ENCODE measurements at regions not wholly inside any gene's neighbourhood (a gene's known extent, or its start where the extent isn't known, plus 50 kb on each side); places are given as distances from the start of the nearest gene placed in this dataset.

DNA sequence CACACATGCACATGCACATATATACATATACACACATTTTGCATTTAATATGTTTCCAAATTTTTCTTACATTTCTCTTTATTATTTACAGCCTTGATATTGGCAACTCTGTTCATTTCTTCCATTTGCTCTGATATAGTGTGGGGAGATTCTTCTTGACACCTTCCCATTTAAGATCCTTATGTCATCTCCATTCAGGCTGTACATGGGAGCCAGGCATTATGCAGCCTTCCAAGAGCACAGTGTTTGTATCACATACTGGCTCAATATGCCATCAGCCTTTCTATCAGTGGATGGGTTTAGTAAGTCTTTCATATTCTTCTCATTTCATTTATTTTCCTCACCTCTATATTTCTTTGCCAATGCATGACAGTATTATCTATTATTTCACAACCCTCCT is 372.3 kb upstream of the FTMT start:
- ChIA-PET POLR2A (no interaction called here), CTCF (no interaction called here)

DNA sequence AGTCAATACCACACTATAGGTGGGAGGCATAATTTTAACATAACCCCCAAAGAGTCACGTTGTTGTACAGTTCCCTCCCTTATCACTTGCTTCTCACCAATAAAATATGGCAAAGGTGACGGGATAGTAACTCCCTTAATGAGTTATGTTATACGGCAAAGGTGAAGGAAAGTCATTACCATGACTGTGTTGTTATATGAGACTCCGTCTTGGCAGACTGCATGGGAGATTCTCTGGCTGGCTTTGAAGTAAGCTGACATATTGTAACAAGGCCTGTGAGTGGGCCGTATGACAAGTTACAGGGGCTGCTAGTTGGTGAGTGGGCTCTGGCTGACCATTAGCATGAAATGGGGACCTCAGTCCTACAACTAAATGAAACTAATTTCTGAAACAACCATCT is 366.4 kb upstream of the FTMT start:
- ChIA-PET POLR2A (no interaction called here), CTCF (no interaction called here)
- no peak overlapping the region for H3K27ac ChIP-seq (ENCODE audit: extremely low read depth, low read depth, low read length)
- no peaks in the 10 kb centered on the region for H3K4me1 ChIP-seq (ENCODE audit: control insufficient read depth, insufficient read depth, low read length)
- H3K9me3 ChIP-seq (ENCODE audit: control insufficient read depth, insufficient read depth, low read depth, low read length): no peaks in the 10 kb centered on the region
- no peak overlapping the region for H3K4me3 ChIP-seq (ENCODE audit: low read depth, low read length)
- H3K36me3 ChIP-seq (ENCODE audit: control insufficient read depth in 2 of 2, insufficient read depth in 1 of 2, low read length in 2 of 2): no peaks in the 10 kb centered on the region
- TF ChIP-seq YY1 (tag by site-specific recombination; IDR thresholded peaks at IDR 0.05) (no peak), ZXDB (tag by site-specific recombination; IDR thresholded peaks at IDR 0.05) (no peak), SP3 (tag by site-specific recombination; IDR thresholded peaks at IDR 0.05) (no peak), ZEB2 (tag by site-specific recombination; IDR thresholded peaks at IDR 0.05) (no peak), ZNF16 (tag by site-specific recombination; IDR thresholded peaks at IDR 0.05; ENCODE audit: low read depth) (no peak), ZNF560 (tag by site-specific recombination; IDR thresholded peaks at IDR 0.05; ENCODE audit: borderline replicate concordance) (no peak)
- TF ChIP-seq, protein P1, sequence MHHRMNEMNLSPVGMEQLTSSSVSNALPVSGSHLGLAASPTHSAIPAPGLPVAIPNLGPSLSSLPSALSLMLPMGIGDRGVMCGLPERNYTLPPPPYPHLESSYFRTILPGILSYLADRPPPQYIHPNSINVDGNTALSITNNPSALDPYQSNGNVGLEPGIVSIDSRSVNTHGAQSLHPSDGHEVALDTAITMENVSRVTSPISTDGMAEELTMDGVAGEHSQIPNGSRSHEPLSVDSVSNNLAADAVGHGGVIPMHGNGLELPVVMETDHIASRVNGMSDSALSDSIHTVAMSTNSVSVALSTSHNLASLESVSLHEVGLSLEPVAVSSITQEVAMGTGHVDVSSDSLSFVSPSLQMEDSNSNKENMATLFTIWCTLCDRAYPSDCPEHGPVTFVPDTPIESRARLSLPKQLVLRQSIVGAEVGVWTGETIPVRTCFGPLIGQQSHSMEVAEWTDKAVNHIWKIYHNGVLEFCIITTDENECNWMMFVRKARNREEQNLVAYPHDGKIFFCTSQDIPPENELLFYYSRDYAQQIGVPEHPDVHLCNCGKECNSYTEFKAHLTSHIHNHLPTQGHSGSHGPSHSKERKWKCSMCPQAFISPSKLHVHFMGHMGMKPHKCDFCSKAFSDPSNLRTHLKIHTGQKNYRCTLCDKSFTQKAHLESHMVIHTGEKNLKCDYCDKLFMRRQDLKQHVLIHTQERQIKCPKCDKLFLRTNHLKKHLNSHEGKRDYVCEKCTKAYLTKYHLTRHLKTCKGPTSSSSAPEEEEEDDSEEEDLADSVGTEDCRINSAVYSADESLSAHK (tag by site-specific recombination; IDR thresholded peaks at IDR 0.05): no peak
- TF ChIP-seq, protein P2, sequence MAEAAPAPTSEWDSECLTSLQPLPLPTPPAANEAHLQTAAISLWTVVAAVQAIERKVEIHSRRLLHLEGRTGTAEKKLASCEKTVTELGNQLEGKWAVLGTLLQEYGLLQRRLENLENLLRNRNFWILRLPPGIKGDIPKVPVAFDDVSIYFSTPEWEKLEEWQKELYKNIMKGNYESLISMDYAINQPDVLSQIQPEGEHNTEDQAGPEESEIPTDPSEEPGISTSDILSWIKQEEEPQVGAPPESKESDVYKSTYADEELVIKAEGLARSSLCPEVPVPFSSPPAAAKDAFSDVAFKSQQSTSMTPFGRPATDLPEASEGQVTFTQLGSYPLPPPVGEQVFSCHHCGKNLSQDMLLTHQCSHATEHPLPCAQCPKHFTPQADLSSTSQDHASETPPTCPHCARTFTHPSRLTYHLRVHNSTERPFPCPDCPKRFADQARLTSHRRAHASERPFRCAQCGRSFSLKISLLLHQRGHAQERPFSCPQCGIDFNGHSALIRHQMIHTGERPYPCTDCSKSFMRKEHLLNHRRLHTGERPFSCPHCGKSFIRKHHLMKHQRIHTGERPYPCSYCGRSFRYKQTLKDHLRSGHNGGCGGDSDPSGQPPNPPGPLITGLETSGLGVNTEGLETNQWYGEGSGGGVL (tag by site-specific recombination; IDR thresholded peaks at IDR 0.05): no peak

More for the DNA sequence above, 372.3 kb upstream of the FTMT start:
- Histone ChIP-seq H3K4me3 (ENCODE audit: low read depth, low read length) (no peak overlapping the region), H3K9me3 (ENCODE audit: control insufficient read depth, insufficient read depth, low read depth, low read length) (no peaks in the 10 kb centered on the region), H3K27ac (ENCODE audit: extremely low read depth, low read depth, low read length) (no peak overlapping the region), H3K4me1 (ENCODE audit: control insufficient read depth, insufficient read depth, low read length) (no peaks in the 10 kb centered on the region), H3K36me3 (ENCODE audit: control insufficient read depth in 2 of 2, insufficient read depth in 1 of 2, low read length in 2 of 2) (no peaks in the 10 kb centered on the region)
- no peak for TF ChIP-seq GFI1B (tag by site-specific recombination; IDR thresholded peaks at IDR 0.05)
- TF ChIP-seq, protein P3, sequence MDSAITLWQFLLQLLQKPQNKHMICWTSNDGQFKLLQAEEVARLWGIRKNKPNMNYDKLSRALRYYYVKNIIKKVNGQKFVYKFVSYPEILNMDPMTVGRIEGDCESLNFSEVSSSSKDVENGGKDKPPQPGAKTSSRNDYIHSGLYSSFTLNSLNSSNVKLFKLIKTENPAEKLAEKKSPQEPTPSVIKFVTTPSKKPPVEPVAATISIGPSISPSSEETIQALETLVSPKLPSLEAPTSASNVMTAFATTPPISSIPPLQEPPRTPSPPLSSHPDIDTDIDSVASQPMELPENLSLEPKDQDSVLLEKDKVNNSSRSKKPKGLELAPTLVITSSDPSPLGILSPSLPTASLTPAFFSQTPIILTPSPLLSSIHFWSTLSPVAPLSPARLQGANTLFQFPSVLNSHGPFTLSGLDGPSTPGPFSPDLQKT (IDR thresholded peaks at IDR 0.05; ENCODE audit: borderline replicate concordance, low read depth, low read length): no peak
- no peak for TF ChIP-seq ZSCAN30 (tag by site-specific recombination; IDR thresholded peaks at IDR 0.05)
- no peak for TF ChIP-seq ZNF121 (tag by site-specific recombination; IDR thresholded peaks at IDR 0.05)
- no peak for TF ChIP-seq ZNF843 (tag by site-specific recombination; IDR thresholded peaks at IDR 0.05)
- no peak for TF ChIP-seq ZNF184 (tag by site-specific recombination; IDR thresholded peaks at IDR 0.05)
- no peak for TF ChIP-seq ZNF140 (tag by site-specific recombination; IDR thresholded peaks at IDR 0.05)
- TF ChIP-seq, protein P4, sequence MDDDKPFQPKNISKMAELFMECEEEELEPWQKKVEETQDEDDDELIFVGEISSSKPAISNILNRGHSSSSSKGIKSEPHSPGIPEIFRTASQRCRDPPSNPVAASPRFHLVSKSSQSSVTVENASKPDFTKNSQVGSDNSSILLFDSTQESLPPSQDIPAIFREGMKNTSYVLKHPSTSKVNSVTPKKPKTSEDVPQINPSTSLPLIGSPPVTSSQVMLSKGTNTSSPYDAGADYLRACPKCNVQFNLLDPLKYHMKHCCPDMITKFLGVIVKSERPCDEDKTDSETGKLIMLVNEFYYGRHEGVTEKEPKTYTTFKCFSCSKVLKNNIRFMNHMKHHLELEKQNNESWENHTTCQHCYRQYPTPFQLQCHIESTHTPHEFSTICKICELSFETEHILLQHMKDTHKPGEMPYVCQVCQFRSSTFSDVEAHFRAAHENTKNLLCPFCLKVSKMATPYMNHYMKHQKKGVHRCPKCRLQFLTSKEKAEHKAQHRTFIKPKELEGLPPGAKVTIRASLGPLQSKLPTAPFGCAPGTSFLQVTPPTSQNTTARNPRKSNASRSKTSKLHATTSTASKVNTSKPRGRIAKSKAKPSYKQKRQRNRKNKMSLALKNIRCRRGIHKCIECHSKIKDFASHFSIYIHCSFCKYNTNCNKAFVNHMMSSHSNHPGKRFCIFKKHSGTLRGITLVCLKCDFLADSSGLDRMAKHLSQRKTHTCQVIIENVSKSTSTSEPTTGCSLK (tag by site-specific recombination; IDR thresholded peaks at IDR 0.05): no peak
- TF ChIP-seq, protein P5, sequence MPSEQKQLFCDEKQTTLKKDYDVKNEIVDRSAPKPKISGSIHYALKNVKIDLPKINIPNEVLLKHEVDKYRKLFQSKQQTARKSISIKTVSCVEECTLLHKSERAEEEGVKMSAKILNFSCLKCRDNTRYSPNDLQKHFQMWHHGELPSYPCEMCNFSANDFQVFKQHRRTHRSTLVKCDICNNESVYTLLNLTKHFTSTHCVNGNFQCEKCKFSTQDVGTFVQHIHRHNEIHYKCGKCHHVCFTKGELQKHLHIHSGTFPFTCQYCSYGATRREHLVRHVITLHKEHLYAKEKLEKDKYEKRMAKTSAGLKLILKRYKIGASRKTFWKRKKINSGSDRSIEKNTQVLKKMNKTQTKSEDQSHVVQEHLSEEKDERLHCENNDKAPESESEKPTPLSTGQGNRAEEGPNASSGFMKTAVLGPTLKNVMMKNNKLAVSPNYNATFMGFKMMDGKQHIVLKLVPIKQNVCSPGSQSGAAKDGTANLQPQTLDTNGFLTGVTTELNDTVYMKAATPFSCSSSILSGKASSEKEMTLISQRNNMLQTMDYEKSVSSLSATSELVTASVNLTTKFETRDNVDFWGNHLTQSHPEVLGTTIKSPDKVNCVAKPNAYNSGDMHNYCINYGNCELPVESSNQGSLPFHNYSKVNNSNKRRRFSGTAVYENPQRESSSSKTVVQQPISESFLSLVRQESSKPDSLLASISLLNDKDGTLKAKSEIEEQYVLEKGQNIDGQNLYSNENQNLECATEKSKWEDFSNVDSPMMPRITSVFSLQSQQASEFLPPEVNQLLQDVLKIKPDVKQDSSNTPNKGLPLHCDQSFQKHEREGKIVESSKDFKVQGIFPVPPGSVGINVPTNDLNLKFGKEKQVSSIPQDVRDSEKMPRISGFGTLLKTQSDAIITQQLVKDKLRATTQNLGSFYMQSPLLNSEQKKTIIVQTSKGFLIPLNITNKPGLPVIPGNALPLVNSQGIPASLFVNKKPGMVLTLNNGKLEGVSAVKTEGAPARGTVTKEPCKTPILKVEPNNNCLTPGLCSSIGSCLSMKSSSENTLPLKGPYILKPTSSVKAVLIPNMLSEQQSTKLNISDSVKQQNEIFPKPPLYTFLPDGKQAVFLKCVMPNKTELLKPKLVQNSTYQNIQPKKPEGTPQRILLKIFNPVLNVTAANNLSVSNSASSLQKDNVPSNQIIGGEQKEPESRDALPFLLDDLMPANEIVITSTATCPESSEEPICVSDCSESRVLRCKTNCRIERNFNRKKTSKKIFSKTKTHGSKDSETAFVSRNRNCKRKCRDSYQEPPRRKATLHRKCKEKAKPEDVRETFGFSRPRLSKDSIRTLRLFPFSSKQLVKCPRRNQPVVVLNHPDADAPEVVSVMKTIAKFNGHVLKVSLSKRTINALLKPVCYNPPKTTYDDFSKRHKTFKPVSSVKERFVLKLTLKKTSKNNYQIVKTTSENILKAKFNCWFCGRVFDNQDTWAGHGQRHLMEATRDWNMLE (tag by site-specific recombination; conservative IDR thresholded peaks at IDR 0.05; ENCODE audit: low read depth): no peak
- TF ChIP-seq TCF7L2 (IDR thresholded peaks at IDR 0.05; ENCODE audit: borderline replicate concordance, low read depth, low read length): no peak
- no peak for TF ChIP-seq PRDM1 (tag by site-specific recombination; IDR thresholded peaks at IDR 0.05)
- no peak for TF ChIP-seq ZFHX2 (tag by site-specific recombination; conservative IDR thresholded peaks at IDR 0.05)
- no peak for TF ChIP-seq ZNF157 (tag by site-specific recombination; IDR thresholded peaks at IDR 0.05)
- no peak for TF ChIP-seq ZNF132 (tag by site-specific recombination; IDR thresholded peaks at IDR 0.05; ENCODE audit: borderline replicate concordance)
- TF ChIP-seq, protein P6, sequence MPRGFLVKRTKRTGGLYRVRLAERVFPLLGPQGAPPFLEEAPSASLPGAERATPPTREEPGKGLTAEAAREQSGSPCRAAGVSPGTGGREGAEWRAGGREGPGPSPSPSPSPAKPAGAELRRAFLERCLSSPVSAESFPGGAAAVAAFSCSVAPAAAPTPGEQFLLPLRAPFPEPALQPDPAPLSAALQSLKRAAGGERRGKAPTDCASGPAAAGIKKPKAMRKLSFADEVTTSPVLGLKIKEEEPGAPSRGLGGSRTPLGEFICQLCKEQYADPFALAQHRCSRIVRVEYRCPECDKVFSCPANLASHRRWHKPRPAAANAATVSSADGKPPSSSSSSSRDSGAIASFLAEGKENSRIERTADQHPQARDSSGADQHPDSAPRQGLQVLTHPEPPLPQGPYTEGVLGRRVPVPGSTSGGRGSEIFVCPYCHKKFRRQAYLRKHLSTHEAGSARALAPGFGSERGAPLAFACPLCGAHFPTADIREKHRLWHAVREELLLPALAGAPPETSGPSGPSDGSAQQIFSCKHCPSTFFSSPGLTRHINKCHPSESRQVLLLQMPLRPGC (tag by site-specific recombination; IDR thresholded peaks at IDR 0.05): no peak
- TF ChIP-seq EGR2 (tag by site-specific recombination; IDR thresholded peaks at IDR 0.05; ENCODE audit: low read depth): no peak
- TF ChIP-seq ZNF707 (tag by site-specific recombination; IDR thresholded peaks at IDR 0.05): no peak
